Endothelial cell of umbilical vein (primary cell): ENCODE measurements at regions not wholly inside any gene's neighbourhood (a gene's known extent, or its start where the extent isn't known, plus 50 kb on each side); places are given as distances from the start of the nearest gene placed in this dataset.

Experiments used
- CTCF ChIP-seq, 2 donors: IDR thresholded peaks; 1 replicate in 1 of 2; 2 replicates in 1 of 2; pipeline ENCODE4 v1.5.1; 2011; ENCODE audit warnings: low read length in 2 of 2, mild to moderate bottlenecking in 2 of 2, moderate library complexity in 2 of 2, control low read depth in 1 of 2, inconsistent platforms in 1 of 2, low read depth in 1 of 2; ENCODE audit not compliant: insufficient read depth in 1 of 2; ENCODE audit errors: extremely low read depth in 1 of 2
- EZH2 ChIP-seq: IDR thresholded peaks from 2 replicates; pipeline ENCODE4 v1.6.1; 2012; ENCODE audit warnings: borderline replicate concordance, low read depth, mild to moderate bottlenecking, moderate library complexity, low read length, inconsistent platforms; ENCODE audit not compliant: severe bottlenecking
- FOS ChIP-seq: IDR thresholded peaks from 2 replicates; pipeline ENCODE4 v1.6.1; 2011; ENCODE audit warnings: mild to moderate bottlenecking, low read length, moderate library complexity, borderline replicate concordance; ENCODE audit not compliant: insufficient read depth
- GATA2 ChIP-seq: IDR thresholded peaks from 2 replicates; pipeline ENCODE4 v1.7.0; 2011; ENCODE audit warnings: low read depth, mild to moderate bottlenecking, moderate library complexity, mixed read lengths, low read length; ENCODE audit not compliant: insufficient read length, insufficient read depth
- JUN ChIP-seq: IDR thresholded peaks from 2 replicates; pipeline ENCODE4 v1.6.1; 2011; ENCODE audit warnings: borderline replicate concordance, low read depth; ENCODE audit not compliant: insufficient read length, insufficient read depth
- MAX ChIP-seq: IDR thresholded peaks from 2 replicates; pipeline ENCODE4 v1.6.1; 2011; ENCODE audit not compliant: insufficient read depth, insufficient read length
- MYC ChIP-seq: IDR thresholded peaks from one replicate; pipeline ENCODE4 v1.6.1; 2011; ENCODE audit warnings: mild to moderate bottlenecking, low read depth, low read length
- POLR2A ChIP-seq: IDR thresholded peaks from 2 replicates; pipeline ENCODE4 v1.6.1; 2012; ENCODE audit warnings: low read depth, mild to moderate bottlenecking, control low read depth, low read length
- POLR2AphosphoS5 ChIP-seq: IDR thresholded peaks from 2 replicates; pipeline ENCODE4 v1.6.1; 2012; ENCODE audit warnings: low read depth, mild to moderate bottlenecking, control low read depth, low read length, moderate library complexity; ENCODE audit not compliant: insufficient read depth

- TF ChIP-seq CTCF (IDR thresholded peaks at IDR 0.05; ENCODE audit: extremely low read depth in 1 of 2, insufficient read depth in 1 of 2, low read depth in 1 of 2, low read length in 2 of 2): no peak
- TF ChIP-seq EZH2: no peak
- TF ChIP-seq MAX: no peak
- no peak for TF ChIP-seq MYC
- no peak for TF ChIP-seq POLR2A
- no peak for TF ChIP-seq POLR2AphosphoS5
- TF ChIP-seq JUN: no peak
- TF ChIP-seq FOS: no peak
- no peak for TF ChIP-seq GATA2
These were observed 97.9 kb upstream of the NUDT4 start for GRCh38 chr12:93279565-93280412.
